ENCODE measurements at regions not wholly inside any gene's neighbourhood (a gene's known extent, or its start where the extent isn't known, plus 50 kb on each side); places are given as distances from the start of the nearest gene placed in this dataset.
"Not testable (repeated sequence)": the region's sequence is repeated elsewhere in the genome, so short reads cannot be mapped to it uniquely, and the experiment has no call there.

GRCh38 chr2:123652320-123652719, 372.8 kb upstream of the CNTNAP5 start:
- TF ChIP-seq, protein P1, sequence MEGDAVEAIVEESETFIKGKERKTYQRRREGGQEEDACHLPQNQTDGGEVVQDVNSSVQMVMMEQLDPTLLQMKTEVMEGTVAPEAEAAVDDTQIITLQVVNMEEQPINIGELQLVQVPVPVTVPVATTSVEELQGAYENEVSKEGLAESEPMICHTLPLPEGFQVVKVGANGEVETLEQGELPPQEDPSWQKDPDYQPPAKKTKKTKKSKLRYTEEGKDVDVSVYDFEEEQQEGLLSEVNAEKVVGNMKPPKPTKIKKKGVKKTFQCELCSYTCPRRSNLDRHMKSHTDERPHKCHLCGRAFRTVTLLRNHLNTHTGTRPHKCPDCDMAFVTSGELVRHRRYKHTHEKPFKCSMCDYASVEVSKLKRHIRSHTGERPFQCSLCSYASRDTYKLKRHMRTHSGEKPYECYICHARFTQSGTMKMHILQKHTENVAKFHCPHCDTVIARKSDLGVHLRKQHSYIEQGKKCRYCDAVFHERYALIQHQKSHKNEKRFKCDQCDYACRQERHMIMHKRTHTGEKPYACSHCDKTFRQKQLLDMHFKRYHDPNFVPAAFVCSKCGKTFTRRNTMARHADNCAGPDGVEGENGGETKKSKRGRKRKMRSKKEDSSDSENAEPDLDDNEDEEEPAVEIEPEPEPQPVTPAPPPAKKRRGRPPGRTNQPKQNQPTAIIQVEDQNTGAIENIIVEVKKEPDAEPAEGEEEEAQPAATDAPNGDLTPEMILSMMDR (IDR thresholded peaks at IDR 0.05; ENCODE audit: insufficient read depth, low read length): no peak
- DNase-seq (ENCODE audit: low read depth): no peak
- no peak overlapping the region for H3K4me3 ChIP-seq (ENCODE audit: low read depth, low read length)

DNA sequence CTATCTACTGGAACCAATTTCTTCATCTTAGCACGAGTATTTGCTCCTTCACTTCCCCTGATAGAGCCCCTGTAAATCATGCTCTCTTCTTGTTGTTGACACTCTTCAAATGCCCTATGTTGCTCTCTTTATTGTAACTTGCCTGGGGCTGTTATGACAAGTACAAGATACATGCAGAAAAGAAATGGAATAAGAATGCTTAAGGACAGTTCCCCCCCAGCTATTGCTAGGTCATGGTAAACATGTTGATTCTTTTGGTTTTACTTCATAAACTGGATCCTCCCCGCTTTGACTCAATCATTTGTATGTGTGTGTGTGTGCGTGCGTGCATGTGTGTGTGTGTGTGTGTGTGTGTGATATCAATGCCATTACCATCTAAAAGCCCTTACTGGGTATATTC, 368.5 kb upstream of the CNTNAP5 start:
- no peak overlapping the region for H3K4me3 ChIP-seq (ENCODE audit: low read depth, low read length)
- TF ChIP-seq, protein P1 (IDR thresholded peaks at IDR 0.05; ENCODE audit: insufficient read depth, low read length): no peak
- no peak for DNase-seq (ENCODE audit: low read depth)

- TF ChIP-seq, protein P1 (IDR thresholded peaks at IDR 0.05; ENCODE audit: insufficient read depth, low read length): no peak
- H3K4me3 ChIP-seq (ENCODE audit: low read depth, low read length): no peak overlapping the region
- DNase-seq (ENCODE audit: low read depth): no peak
These were observed 366.0 kb upstream of the CNTNAP5 start for GRCh38 chr2:123659120-123659519.

GRCh38 chr2:123670286-123670685, 354.8 kb upstream of the CNTNAP5 start:
- TF ChIP-seq, protein P1 (IDR thresholded peaks at IDR 0.05; ENCODE audit: insufficient read depth, low read length): no peak
- H3K4me3 ChIP-seq (ENCODE audit: low read depth, low read length): no peak overlapping the region
- DNase-seq (ENCODE audit: low read depth): no peak

GRCh38 chr2:123683797-123684196, 341.3 kb upstream of the CNTNAP5 start:
- not testable (repeated sequence) for H3K4me3 ChIP-seq (ENCODE audit: low read depth, low read length); DNase-seq (ENCODE audit: low read depth)

DNA sequence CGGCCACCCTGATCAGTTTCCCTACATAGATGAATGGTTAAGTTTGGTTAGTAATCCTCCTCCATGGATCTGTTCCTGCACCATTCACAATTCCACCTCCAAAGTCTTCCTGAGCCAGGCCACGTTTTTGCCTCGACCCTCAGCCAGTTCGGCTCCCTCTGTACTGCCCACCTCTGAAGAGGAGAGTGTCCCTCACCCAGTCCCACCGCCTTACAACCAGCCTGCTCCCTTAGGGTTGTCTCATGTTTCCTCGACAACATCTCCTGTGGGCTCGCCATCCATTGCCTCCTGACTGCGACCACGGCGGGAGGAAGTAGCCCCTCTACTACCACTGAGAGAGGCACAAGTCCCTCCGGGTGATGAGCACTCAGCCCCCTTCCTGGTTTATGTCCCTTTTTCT, 338.0 kb upstream of the CNTNAP5 start:
- no peak for DNase-seq (ENCODE audit: low read depth)
- TF ChIP-seq, protein P1 (IDR thresholded peaks at IDR 0.05; ENCODE audit: insufficient read depth, low read length): no peak
- no peak overlapping the region for H3K4me3 ChIP-seq (ENCODE audit: low read depth, low read length)

GRCh38 chr2:123688231-123688940, 336.7 kb upstream of the CNTNAP5 start:
- TF ChIP-seq, protein P1 (IDR thresholded peaks at IDR 0.05; ENCODE audit: insufficient read depth, low read length): no peak
- no peak for DNase-seq (ENCODE audit: low read depth)
- no peak overlapping the region for H3K4me3 ChIP-seq (ENCODE audit: low read depth, low read length)
